Activated T-helper 2 cell treated with anti-CD3 and anti-CD28 coated beads, Interferon-gamma antibody, Interleukin-2, Interleukin-4, amounts not matched to agents 10 μg/mL and 5 μg/mL and 100 μg/mL, durations not matched to agents 14 hours and 24 hours and 36 hours (primary cell): ENCODE measurements at regions not wholly inside any gene's neighbourhood (a gene's known extent, or its start where the extent isn't known, plus 50 kb on each side); places are given as distances from the start of the nearest gene placed in this dataset.

ENCODE experiments used
- DNase-seq: peaks from one replicate; pipeline ENCODE4 v3.0.0; 2021; ENCODE audit warnings: low spot score
- H3K27ac Mint-ChIP-seq: one replicate; pipeline ENCODE4 v1.8.0; 2021; ENCODE audit warnings: mixed read lengths
- H3K27me3 Mint-ChIP-seq: one replicate; pipeline ENCODE4 v1.8.0; 2021; ENCODE audit warnings: low read depth, mixed read lengths
- H3K36me3 Mint-ChIP-seq: one replicate; pipeline ENCODE4 v1.8.0; 2021; ENCODE audit warnings: low read depth, mixed read lengths
- H3K4me1 Mint-ChIP-seq: one replicate; pipeline ENCODE4 v1.8.0; 2021; ENCODE audit warnings: low read depth, mixed read lengths
- H3K4me3 Mint-ChIP-seq: one replicate; pipeline ENCODE4 v1.8.0; 2021; ENCODE audit warnings: low read depth, mild to moderate bottlenecking, moderate library complexity, mixed read lengths
- H3K9me3 Mint-ChIP-seq: one replicate; pipeline ENCODE4 v1.8.0; 2021; ENCODE audit warnings: mixed read lengths
- intact Hi-C: fragments of 100-400 bp; cut with micrococcal nuclease; formaldehyde crosslinking; loops from one replicate; pipeline ENCODE4 v1.15.1; 2023

DNA sequence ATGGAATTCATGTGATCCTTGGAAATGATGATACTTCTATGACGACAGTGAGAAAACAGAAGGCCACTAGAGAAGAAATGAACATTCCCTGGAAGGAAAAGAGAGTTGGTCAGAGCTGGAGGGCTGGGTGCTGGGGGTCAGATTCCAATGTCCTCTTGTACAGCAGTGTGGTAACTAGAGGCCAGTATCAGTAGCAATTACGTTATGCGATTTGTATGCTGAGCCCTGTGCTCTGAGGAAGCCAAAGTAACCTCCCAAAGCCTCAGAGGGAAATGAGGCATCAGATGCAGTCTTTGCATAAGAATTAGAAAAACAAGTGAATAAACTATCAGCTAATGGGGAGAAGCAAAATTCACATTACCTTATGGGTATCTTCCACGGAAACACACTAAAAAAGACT, 65.5 kb upstream of the SLC4A11 start:
- H3K27me3 Mint-ChIP-seq, result no peaks in the 10 kb centered on the region
- no peaks in the 10 kb centered on the region for H3K9me3 Mint-ChIP-seq
- H3K4me3 Mint-ChIP-seq, result no peak overlapping the region
- DNase-seq, result no peak
- no peaks in the 10 kb centered on the region for H3K4me1 Mint-ChIP-seq
- peaks cover 4% of the 10 kb centered on the region for H3K36me3 Mint-ChIP-seq
- H3K27ac Mint-ChIP-seq, result no peak overlapping the region
- intact Hi-C loops, result no loop called here

DNA sequence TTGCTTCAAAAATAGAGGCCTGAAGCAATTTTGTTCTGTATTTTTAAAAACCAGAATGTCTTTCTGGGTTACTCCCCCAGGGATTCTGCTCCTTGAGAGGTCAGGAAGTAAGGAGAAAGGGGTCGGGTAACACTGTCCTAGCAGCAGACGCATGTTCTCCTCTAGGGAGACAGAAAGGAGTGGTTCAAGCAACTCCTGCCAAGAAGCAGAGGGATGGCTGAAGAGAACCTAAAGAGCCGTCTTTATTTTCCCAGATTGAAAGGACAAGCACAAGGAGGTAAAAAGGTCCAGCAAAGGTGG, 58.0 kb upstream of the SLC4A11 start:
- H3K36me3 Mint-ChIP-seq, result no peaks in the 10 kb centered on the region
- H3K4me1 Mint-ChIP-seq, result no peaks in the 10 kb centered on the region
- H3K27me3 Mint-ChIP-seq, result no peaks in the 10 kb centered on the region
- H3K27ac Mint-ChIP-seq, result no peak overlapping the region
- no peak for DNase-seq
- H3K4me3 Mint-ChIP-seq, result no peak overlapping the region
- no peaks in the 10 kb centered on the region for H3K9me3 Mint-ChIP-seq
- intact Hi-C loops, result no loop called here

DNA sequence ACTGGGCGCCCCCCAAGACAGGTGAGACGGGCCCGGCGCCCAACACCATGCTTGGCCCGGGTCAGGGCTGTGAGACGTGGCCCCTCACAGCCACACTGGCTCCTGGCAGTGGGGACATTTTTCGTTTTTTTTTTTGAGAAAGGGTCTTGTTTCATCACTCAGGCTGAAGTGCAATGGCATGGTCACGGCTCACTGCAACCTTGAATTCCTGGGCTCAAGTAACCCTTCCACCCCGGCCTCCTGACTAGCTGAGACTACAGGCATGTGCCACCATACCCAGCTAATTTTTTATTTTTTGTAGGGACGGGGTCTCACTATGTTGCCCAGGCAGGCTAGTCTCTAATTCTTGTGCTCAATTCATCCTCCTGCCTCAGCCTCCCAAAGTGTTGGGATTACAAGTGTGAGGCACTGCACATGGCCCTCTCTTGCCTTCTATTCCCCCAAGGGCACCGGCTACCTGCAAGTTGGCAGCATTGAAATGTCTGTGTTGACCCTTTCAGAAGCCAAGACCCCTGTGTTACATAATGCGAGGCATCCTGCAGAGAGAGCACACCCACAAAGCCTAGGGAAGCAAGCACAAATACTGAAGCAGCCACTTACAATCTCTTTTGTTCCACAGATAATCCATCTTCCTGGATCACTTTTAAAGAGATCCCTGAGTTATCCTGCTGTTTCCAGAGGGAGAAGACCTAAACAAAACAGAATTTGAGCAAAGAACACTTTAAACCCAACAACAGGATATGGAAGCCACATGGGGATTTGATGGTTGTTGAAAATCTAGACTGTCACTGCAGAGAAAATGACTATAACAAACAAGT, 57.5 kb upstream of the SLC4A11 start:
- intact Hi-C loops, result no loop called here
- H3K27ac Mint-ChIP-seq, result no peak overlapping the region

More for the DNA sequence above, 57.5 kb upstream of the SLC4A11 start:
- DNase-seq, result no peak
- H3K27me3 Mint-ChIP-seq, result no peaks in the 10 kb centered on the region
- H3K4me3 Mint-ChIP-seq, result no peak overlapping the region
- H3K36me3 Mint-ChIP-seq, result no peaks in the 10 kb centered on the region
- no peaks in the 10 kb centered on the region for H3K9me3 Mint-ChIP-seq
- no peaks in the 10 kb centered on the region for H3K4me1 Mint-ChIP-seq
